ENCODE measurements at regions not wholly inside any gene's neighbourhood (a gene's known extent, or its start where the extent isn't known, plus 50 kb on each side); places are given as distances from the start of the nearest gene placed in this dataset.

DNA sequence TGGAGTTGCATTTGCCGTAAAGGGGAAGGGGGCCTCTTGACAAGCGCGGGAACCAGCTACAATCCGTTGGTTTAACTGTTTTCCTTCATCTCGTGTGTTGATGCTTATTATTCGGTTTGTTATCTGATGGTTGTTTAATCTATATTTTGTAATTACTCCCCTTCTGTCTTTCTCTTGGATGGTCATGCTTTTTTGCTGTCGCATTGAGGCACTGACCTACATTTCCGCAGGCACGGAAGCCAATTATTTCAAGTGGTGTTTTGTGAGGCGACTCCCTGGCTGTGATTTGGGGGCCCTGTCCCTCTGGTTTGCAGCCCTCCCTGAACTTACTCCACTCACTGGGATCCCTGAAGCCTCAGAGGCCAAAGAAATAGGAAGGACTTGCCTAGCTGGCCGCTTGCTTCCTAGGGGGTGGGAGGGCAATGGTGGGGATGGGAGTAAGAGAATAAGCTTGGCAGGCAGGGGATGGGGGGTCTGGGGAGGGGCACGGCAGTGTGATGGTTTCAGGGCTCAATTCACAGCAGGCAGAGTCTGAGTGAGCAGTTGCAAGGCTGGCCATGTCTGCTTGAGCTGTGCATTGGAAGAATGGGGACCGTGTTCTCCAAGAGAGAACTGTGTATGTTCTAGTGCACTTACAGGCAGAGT, 165.8 kb upstream of the B3GAT1 start (continued):
- TF ChIP-seq JUND (IDR thresholded peaks at IDR 0.05; ENCODE audit: borderline replicate concordance, low read depth, low read length) (no peak), JUND (tag; IDR thresholded peaks at IDR 0.05; ENCODE audit: borderline replicate concordance, low read depth, low read length) (no peak), BCOR (IDR thresholded peaks at IDR 0.05) (no peak), GATAD2A (IDR thresholded peaks at IDR 0.05) (no peak), PURB (CRISPR knock-in tag; IDR thresholded peaks at IDR 0.05; ENCODE audit: low read depth) (no peak), NCOA1 (IDR thresholded peaks at IDR 0.05; ENCODE audit: low read depth) (no peak), ZNF79 (CRISPR knock-in tag; IDR thresholded peaks at IDR 0.05; ENCODE audit: low read depth) (no peak), ZKSCAN3 (CRISPR knock-in tag; IDR thresholded peaks at IDR 0.05) (no peak), EP300 (IDR thresholded peaks at IDR 0.05; ENCODE audit: low read length) (no peak), ZNF165 (CRISPR knock-in tag; IDR thresholded peaks at IDR 0.05; ENCODE audit: borderline replicate concordance) (no peak), PRMT5 (CRISPR knock-in tag; IDR thresholded peaks at IDR 0.05) (no peak), ZNF324 (CRISPR knock-in tag; IDR thresholded peaks at IDR 0.05) (no peak)
- TF ChIP-seq, protein P1, sequence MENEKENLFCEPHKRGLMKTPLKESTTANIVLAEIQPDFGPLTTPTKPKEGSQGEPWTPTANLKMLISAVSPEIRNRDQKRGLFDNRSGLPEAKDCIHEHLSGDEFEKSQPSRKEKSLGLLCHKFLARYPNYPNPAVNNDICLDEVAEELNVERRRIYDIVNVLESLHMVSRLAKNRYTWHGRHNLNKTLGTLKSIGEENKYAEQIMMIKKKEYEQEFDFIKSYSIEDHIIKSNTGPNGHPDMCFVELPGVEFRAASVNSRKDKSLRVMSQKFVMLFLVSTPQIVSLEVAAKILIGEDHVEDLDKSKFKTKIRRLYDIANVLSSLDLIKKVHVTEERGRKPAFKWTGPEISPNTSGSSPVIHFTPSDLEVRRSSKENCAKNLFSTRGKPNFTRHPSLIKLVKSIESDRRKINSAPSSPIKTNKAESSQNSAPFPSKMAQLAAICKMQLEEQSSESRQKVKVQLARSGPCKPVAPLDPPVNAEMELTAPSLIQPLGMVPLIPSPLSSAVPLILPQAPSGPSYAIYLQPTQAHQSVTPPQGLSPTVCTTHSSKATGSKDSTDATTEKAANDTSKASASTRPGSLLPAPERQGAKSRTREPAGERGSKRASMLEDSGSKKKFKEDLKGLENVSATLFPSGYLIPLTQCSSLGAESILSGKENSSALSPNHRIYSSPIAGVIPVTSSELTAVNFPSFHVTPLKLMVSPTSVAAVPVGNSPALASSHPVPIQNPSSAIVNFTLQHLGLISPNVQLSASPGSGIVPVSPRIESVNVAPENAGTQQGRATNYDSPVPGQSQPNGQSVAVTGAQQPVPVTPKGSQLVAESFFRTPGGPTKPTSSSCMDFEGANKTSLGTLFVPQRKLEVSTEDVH (IDR thresholded peaks at IDR 0.05; ENCODE audit: low read depth, partially characterized antibody): no peak
